Upper lobe of right lung (tissue), 1 donor: ENCODE measurements at regions not wholly inside any gene's neighbourhood (a gene's known extent, or its start where the extent isn't known, plus 50 kb on each side); places are given as distances from the start of the nearest gene placed in this dataset.

Experiments
- ATAC-seq: fragments of 200-7000 bp; cut with Tn5 transposase; one replicate; pipeline ENCODE4 v1.9.1; 2020; ENCODE audit warnings: mild to moderate bottlenecking, moderate library complexity
- DNase-seq: peaks from one replicate; pipeline ENCODE4 v3.0.0-alpha.2; 2020
- H3K27ac ChIP-seq: fragments of 200-600 bp; one replicate; pipeline ENCODE4 v1.8.0; 2022
- H3K27me3 ChIP-seq: fragments of 200-600 bp; one replicate; pipeline ENCODE4 v1.8.0; 2022; ENCODE audit warnings: mild to moderate bottlenecking
- H3K36me3 ChIP-seq: fragments of 200-600 bp; one replicate; pipeline ENCODE4 v1.8.0; 2022
- H3K4me1 ChIP-seq: fragments of 200-600 bp; one replicate; pipeline ENCODE4 v1.8.0; 2022
- H3K4me3 ChIP-seq: fragments of 200-600 bp; one replicate; pipeline ENCODE4 v1.8.0; 2022; ENCODE audit warnings: mild to moderate bottlenecking
- H3K9me3 ChIP-seq: fragments of 200-600 bp; one replicate; pipeline ENCODE4 v1.8.0; 2022
- CTCF ChIP-seq: fragments of 200-600 bp; IDR thresholded peaks from one replicate; pipeline ENCODE4 v1.8.0; 2022; ENCODE audit warnings: antibody characterized with exemption
- intact Hi-C: fragments of 100-400 bp; cut with DNase I; formaldehyde crosslinking; loops from one replicate; pipeline ENCODE4 v1.11.0; 2022
- donor health status: DM: no; HTN: yes; CAD: no; lungs with severe emphysema.

- Histone ChIP-seq H3K27me3 (no peaks in the 10 kb centered on the region), H3K9me3 (no peaks in the 10 kb centered on the region), H3K4me1 (no peaks in the 10 kb centered on the region), H3K4me3 (no peak overlapping the region), H3K27ac (no peak overlapping the region), H3K36me3 (no peaks in the 10 kb centered on the region)
- DNase-seq (no peak), ATAC-seq (no peak)
- intact Hi-C loops = no loop called here
- no peak for TF ChIP-seq CTCF
Observed at GRCh38 chr12:43100231-43100630, 451.8 kb downstream of the ADAMTS20 start.

- intact Hi-C loops = no loop called here
- H3K9me3 ChIP-seq = no peaks in the 10 kb centered on the region
- DNase-seq = no peak
- H3K4me1 ChIP-seq = no peaks in the 10 kb centered on the region
- ATAC-seq = no peak
- no peak for TF ChIP-seq CTCF
- no peak overlapping the region for H3K4me3 ChIP-seq
- H3K36me3 ChIP-seq = no peaks in the 10 kb centered on the region
- H3K27ac ChIP-seq = no peak overlapping the region
- H3K27me3 ChIP-seq = no peaks in the 10 kb centered on the region
Observed at GRCh38 chr12:43099691-43100163, 452.3 kb downstream of the ADAMTS20 start.

GRCh38 chr12:43098766-43099550 is 453.0 kb downstream of the ADAMTS20 start:
- no peaks in the 10 kb centered on the region for H3K27me3 ChIP-seq
- TF ChIP-seq CTCF = no peak

GRCh38 chr12:43098071-43098470 is 453.9 kb downstream of the ADAMTS20 start:
- no peaks in the 10 kb centered on the region for H3K9me3 ChIP-seq
- DNase-seq (no peak), ATAC-seq (no peak)
- TF ChIP-seq CTCF = no peak
- intact Hi-C loops = no loop called here
- no peaks in the 10 kb centered on the region for H3K27me3 ChIP-seq
- H3K4me1 ChIP-seq = no peaks in the 10 kb centered on the region
- no peak overlapping the region for H3K27ac ChIP-seq
- H3K4me3 ChIP-seq = no peak overlapping the region
- H3K36me3 ChIP-seq = no peaks in the 10 kb centered on the region

More at GRCh38 chr12:43098766-43099550, 453.0 kb downstream of the ADAMTS20 start:
- intact Hi-C loops = no loop called here
- H3K4me3 ChIP-seq = no peak overlapping the region
- no peak for ATAC-seq
- no peaks in the 10 kb centered on the region for H3K36me3 ChIP-seq
- no peak overlapping the region for H3K27ac ChIP-seq
- no peaks in the 10 kb centered on the region for H3K9me3 ChIP-seq
- no peak for DNase-seq
- no peaks in the 10 kb centered on the region for H3K4me1 ChIP-seq

GRCh38 chr12:43097471-43097870 is 454.5 kb downstream of the ADAMTS20 start:
- DNase-seq (no peak), ATAC-seq (no peak)
- no peak overlapping the region for H3K4me3 ChIP-seq
- no peaks in the 10 kb centered on the region for H3K9me3 ChIP-seq
- H3K4me1 ChIP-seq = no peaks in the 10 kb centered on the region
- H3K36me3 ChIP-seq = no peaks in the 10 kb centered on the region
- no peak for TF ChIP-seq CTCF
- no peak overlapping the region for H3K27ac ChIP-seq
- H3K27me3 ChIP-seq = no peaks in the 10 kb centered on the region
- intact Hi-C loops = no loop called here
